ENCODE measurements at regions not wholly inside any gene's neighbourhood (a gene's known extent, or its start where the extent isn't known, plus 50 kb on each side); places are given as distances from the start of the nearest gene placed in this dataset.

DNA sequence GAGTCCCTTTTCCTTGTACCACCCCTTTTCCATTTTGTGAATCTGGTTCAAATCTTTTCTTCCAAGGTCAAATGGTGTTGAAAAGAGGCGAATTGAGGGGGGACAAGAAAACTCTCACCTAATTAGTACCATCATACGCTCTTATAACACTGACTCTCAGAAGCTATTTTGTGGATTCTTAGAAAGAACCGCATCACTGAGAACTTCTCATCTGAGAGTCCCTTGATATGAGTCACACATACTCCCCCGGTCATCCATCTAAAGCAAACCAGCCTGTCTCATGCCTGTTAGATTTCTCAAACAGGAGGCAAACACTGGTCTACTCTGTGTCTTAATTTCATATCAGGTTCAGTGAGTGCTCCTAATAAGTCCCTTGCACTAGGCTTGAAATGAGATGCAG lies 76.5 kb upstream of the SPRED1 start:
- TF ChIP-seq POLR2A (IDR thresholded peaks at IDR 0.05) (no peak), POLR2AphosphoS5 (IDR thresholded peaks at IDR 0.05) (no peak), EP300 (IDR thresholded peaks at IDR 0.05; ENCODE audit: low read depth) (no peak)
- TF ChIP-seq, protein P1, sequence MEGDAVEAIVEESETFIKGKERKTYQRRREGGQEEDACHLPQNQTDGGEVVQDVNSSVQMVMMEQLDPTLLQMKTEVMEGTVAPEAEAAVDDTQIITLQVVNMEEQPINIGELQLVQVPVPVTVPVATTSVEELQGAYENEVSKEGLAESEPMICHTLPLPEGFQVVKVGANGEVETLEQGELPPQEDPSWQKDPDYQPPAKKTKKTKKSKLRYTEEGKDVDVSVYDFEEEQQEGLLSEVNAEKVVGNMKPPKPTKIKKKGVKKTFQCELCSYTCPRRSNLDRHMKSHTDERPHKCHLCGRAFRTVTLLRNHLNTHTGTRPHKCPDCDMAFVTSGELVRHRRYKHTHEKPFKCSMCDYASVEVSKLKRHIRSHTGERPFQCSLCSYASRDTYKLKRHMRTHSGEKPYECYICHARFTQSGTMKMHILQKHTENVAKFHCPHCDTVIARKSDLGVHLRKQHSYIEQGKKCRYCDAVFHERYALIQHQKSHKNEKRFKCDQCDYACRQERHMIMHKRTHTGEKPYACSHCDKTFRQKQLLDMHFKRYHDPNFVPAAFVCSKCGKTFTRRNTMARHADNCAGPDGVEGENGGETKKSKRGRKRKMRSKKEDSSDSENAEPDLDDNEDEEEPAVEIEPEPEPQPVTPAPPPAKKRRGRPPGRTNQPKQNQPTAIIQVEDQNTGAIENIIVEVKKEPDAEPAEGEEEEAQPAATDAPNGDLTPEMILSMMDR (IDR thresholded peaks at IDR 0.05): no peak

All from transverse colon (tissue), 4 donors.